Stimulated activated CD8-positive, alpha-beta memory T cell treated with anti-CD3 and anti-CD28 coated beads, Interleukin-4, amount 100 ng/mL, for 48 hours (primary cell): ENCODE measurements at regions not wholly inside any gene's neighbourhood (a gene's known extent, or its start where the extent isn't known, plus 50 kb on each side); places are given as distances from the start of the nearest gene placed in this dataset.

Source experiments
- DNase-seq: peaks from one replicate; pipeline ENCODE4 v3.0.0-alpha.2; 2020

DNA sequence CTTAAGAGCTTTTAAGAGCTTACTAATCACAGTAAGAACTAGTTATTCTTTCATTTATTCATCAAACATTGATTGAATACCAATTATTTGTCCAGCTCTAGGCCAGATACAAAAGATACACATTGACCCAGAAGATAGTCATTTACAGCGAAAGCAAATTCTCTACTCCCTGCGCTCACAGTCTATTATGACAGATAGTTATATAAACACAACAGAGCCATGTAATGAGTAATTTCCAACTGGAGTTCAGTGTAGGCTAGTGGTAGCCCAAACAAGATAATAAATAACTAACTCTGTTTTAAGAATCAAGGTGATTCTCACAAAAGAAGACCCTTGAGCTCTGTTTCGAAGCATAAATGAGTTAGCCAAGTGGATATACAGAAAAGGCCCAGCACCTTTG lies 397.8 kb upstream of the TLE4 start:
- no peak for DNase-seq

GRCh38 chr9:79176014-79176697 lies 395.6 kb upstream of the TLE4 start:
- DNase-seq, result no peak

GRCh38 chr9:79184831-79185230 lies 386.9 kb upstream of the TLE4 start:
- no peak for DNase-seq

DNA sequence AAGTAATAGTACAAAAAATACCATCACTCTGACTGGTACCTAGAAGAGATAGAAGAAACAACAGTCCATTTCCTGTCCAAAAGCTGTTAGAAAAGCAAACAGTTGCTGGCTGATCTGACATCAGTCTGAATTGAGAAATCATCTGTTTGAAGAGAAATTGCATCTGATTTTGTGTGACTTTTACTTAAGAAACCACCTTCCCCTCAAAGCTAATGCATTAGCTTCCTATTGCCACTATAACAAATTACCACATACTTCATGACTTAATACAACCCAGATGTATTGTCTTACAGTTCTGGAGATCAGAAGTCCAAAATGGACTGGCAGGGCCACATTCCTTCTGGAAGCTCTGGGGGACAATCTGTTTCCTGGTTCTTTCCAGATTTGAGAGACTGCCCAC lies 385.9 kb upstream of the TLE4 start:
- DNase-seq, result no peak

GRCh38 chr9:79189511-79189924 lies 382.2 kb upstream of the TLE4 start:
- no peak for DNase-seq

GRCh38 chr9:79193001-79193400 lies 378.8 kb upstream of the TLE4 start:
- DNase-seq, result no peak

DNA sequence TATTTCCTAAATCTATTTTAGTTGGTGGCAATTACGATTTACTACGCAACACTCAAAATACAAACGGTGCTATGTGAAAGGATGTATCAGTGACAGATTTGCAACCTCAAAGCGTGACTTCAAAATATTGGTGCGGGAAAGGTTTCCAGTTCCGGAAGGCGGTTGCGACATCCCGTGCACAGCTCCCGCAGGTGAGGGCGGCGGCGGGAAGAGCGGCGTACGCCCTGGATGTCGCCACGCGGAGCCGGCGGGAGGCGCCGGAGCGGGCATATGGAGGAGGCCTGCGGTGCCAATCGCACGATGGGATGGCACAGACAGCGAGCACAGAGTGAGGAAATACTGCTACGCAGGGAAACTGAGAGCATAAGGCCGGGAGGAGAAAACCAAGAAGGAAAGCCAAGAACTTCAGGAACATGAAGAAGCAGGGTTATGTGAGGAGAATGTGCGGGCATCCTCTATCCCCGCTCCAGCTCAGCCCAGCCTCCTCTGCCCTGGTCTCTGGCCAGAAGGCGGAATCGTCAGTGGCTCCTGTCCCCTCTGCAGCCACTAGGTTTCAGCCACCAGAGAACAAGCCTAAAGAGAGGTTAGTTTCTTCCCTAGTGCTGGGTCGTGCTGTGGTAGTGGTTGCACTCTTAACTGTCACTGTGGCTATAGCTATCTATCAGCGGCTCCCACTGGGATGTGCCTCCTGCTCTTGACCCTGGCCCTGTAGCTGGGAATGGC lies 378.1 kb upstream of the TLE4 start:
- no peak for DNase-seq

- DNase-seq, result no peak
Measured at GRCh38 chr9:79195879-79196278, 375.9 kb upstream of the TLE4 start.

- no peak for DNase-seq
Measured at GRCh38 chr9:79196606-79197005, 375.2 kb upstream of the TLE4 start.

- DNase-seq, result no peak
Measured at GRCh38 chr9:79200336-79200735, 371.4 kb upstream of the TLE4 start.

DNA sequence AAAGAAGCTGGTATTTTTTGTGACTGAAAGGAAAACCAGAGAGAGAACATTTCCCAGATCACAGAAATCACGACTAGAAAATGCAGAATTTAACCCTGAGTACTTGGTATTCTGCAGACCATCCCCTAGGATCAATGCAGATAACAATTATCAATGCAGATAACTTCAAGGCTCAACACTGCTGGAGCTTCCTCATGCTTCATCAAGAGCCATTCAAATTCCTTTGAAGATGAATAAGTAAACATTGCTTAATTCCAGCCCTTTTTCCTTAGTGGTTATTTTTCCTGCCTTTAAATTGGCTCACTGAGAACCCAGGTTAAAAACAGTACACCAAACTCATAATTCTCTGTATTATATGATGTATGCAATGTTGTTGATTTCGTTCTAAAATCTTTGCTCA lies 370.1 kb upstream of the TLE4 start:
- DNase-seq, result no peak

DNA sequence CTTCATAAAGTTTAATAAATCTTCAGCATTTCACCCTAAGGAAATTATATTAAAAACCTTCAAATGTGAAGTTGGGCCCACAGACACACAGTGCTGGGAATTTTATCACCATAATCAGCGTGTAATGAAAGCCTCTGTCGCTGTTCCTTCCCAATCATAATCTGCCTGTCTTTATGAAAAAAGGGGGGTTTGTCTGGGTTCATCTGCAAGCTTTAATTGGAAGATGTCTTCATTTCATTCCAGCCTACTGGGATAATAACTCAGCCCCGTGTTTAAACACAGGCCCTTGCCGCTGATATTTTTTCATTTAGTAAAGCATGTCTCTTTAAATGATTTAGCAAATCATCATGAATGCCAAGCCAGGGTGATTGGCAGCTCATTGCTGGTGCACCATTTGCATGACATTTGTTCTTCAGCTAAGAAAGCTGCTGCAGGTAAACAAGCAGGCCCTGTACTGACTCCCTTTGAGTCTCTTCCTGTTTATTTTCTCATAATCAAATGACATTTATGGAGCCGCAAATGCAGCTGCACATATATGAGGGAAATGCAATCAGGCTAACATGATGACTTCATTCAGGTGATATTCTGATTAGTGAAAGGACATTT lies 362.9 kb upstream of the TLE4 start:
- no peak for DNase-seq

DNA sequence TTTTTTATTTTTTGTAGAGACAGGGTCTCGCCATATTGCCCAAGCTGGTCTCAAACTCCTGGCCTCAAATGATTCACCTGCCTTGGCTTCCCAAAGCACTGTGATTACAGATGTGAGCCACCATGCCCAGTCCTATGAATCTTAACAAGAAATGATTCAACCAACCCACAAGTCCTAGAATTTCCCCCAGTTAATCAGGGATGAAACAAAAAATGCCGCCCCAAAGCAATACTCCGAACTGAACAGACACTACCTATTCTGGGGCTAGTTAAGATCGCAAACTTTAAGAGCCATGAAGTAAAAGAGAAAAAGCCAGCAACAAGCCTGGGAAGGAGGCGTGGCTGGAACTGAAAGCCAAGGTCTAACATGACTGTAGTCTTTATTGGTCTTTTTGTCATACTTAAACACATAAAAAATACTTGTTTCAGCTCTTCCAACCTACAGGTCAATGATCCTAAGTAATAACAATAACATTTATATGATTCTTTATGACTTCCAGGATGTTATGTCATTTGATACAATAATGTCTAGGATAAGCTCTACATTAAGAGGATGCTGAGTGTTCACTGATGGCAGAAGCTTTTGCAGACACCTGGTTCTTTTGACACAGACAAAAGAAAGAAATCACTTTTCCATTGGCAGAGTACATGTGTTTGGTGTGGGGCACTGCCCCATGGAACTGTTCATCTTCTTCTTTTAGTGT lies 361.1 kb upstream of the TLE4 start:
- DNase-seq, result no peak

DNA sequence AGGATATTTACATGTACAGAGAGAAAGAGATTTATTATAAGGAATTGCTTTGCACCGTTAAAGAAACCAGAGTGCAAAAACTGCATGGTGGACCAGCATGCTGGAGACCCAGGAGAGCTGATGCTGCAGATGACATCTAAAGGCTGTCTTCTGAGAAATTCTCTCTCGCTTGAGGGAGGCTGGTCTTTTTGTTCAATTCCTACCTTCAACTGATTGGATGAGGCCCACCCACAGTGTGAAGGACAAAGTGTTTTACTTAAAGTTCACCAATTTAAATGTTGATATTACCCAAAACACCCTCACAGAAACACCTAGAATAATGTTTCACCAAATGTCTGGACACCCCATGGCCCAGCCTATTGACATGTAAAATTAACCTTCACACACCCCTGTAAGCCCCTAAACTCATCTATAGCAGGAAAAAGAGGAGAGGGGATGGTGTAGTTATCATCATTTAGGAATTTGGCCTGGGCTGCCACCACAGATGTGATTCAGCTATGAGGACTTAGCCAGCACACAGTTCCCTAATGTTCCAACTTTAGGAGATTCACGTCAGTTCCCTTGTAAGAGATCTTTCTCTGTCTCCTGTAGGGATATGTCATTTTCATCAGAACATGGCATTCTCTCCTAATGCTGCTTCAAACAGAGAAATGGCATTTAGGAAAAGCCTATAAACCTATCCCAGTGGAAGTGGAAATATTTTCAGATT lies 358.2 kb upstream of the TLE4 start:
- DNase-seq, result no peak

DNA sequence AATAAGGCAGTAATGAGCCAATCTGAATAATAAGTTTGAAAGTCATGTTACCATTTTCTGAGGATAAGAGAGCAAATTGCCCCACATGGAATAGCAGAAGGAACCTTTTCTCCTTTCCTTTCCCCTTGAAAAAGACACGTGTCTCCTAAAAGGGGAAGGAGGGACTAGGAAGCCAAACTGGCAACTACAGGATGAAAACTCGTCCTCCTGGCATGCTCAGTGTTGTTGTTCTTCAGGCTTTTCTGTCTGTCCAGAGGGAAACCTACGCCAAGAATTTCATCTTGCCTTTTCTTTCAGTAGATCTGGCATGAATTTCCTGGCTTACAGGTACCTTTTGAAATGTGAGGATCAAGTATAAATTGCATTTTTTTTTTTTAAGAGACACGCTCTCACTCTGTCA lies 355.9 kb upstream of the TLE4 start:
- no peak for DNase-seq

GRCh38 chr9:79220251-79220650 lies 351.5 kb upstream of the TLE4 start:
- DNase-seq, result no peak

DNA sequence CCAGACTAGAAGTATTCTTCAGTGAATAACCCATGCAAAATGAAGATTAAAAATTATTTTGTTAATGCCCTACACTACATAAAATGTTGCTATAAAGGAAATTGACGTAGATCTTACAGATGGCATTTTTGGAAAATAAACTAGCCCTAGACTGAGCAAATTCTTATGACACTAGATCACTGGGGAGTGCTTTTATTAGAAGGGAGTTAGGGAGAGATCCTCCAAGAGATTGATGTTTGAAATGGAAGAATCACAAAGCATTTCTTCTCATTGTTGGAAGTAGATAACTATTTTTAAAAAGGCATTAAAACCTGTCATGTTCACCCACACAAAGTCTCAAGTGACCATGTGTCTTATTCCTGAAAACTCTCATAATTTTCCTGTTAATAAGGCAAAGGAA lies 351.1 kb upstream of the TLE4 start:
- no peak for DNase-seq

DNA sequence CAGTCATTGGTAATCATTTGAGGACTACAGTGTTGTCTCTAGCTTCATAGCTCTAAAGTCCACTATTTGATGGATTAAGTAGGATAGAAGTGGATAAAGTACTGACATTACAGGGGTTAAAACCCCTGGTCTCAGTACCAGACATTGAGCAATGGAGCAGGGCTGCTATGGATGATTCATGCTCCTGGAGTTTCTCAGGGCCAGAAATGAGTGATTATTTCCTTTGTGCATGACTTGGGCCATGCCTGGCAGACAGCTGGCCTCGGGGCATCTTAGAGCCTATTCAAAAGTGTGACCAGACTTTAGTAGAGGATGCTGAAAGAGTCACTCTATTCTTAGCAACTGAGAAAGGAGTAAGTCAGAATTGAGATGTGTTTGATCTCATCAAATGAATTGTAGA lies 350.7 kb upstream of the TLE4 start:
- DNase-seq, result no peak

DNA sequence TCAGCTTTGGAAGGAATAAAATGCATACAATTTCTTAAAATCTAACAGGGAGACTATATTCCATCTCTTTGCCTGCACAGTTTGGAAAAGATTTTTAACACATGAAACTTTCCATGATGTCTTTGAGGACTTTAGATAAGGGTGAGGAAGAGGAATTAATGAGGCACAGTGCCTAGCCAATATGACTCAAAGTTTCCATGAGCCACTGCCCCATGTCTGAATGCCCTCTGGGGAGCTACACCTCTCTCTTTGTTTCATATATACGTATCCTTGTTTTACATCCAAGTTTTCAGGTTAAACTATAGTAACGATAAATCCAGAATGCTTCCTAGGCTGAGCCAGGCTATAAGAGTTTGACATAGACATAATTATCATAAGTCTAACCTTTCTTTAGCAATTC lies 349.3 kb upstream of the TLE4 start:
- no peak for DNase-seq

DNA sequence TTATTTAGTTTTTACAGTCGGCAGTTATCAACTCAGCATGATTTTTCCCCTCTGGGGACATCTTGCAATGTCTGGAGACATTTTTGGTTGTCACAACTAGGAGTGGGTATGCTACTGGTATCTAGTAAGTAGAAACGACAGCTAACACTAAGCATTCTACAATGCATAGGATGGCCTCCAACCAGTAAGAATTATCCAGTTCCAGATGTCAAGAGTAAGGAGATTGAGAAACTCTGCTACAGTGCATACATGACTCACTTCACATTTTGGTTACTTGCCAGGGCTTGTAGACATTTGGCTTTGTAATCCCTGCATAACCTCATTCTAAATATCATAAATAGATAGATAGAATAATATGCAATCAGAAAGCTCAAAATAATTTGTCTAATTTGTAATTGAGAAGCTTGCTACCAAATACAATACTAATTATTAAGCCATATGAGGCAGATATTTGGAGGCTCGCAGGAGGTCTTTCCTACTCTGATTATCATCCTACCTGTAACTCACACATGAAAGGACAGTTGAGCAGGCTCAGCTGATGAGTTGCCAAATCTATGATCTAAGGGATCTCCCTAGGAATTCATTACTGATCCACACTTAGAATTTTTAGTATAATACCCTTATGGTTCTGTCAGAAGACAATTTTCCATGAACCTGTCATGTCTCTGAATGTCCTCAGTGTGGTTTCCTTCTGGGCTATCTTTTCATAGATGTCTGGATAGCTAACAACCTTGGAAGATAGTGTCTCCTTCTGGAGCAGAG lies 346.9 kb upstream of the TLE4 start:
- DNase-seq, result no peak

GRCh38 chr9:79233542-79233941 lies 338.2 kb upstream of the TLE4 start:
- no peak for DNase-seq

GRCh38 chr9:79236466-79236865 lies 335.3 kb upstream of the TLE4 start:
- DNase-seq, result no peak
